ENCODE measurements at regions not wholly inside any gene's neighbourhood (a gene's known extent, or its start where the extent isn't known, plus 50 kb on each side); places are given as distances from the start of the nearest gene placed in this dataset.

DNA sequence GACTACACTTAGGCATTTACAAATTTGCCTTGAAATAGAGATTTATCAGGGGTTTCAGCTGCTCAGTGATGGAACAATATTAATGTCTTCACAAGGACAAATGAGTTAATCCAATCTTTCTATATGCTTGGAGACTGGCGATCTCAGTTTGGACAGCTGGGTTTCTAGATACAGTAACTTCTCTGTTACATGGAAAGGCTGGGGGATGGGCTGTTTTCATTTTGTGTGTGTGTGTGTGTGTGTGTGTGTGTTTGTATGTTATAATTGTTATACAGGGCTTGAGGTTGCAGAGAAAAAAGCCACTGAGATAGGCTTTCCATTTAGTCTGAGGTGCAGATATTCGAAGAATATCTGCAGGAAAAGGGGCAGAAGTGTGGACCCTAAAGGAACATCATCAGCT lies 359.3 kb upstream of the SALL1 start:
- intact Hi-C loops (cut with micrococcal nuclease; ENCODE audit: unreplicated experiment) (no loop called here), in situ Hi-C loops (cut with HindIII; ENCODE audit: extremely low pct_ligation_motif_present, low pct_unique_long_range_greater_than_20kb) (no loop called here)
- Histone ChIP-seq H2AFZ (ENCODE audit: low read length) (no peak overlapping the region), H3K79me2 (ENCODE audit: insufficient read depth, low read length) (no peaks in the 10 kb centered on the region), H4K20me1 (ENCODE audit: insufficient read depth, low read length) (no peaks in the 10 kb centered on the region), H3K9ac (ENCODE audit: insufficient read depth, low read depth, low read length) (no peak overlapping the region), H3K27ac (ENCODE audit: extremely low read length, insufficient read depth, low read length) (no peak overlapping the region), H3K4me1 (ENCODE audit: insufficient read depth, low read length) (no peaks in the 10 kb centered on the region), H3K4me2 (ENCODE audit: low read depth, low read length) (no peak overlapping the region), H3K27me3 (ENCODE audit: control insufficient read depth in 1 of 2, insufficient read depth in 2 of 2, low read length in 2 of 2) (no peaks in the 10 kb centered on the region), H3K9me3 (ENCODE audit: low read length) (no peaks in the 10 kb centered on the region), H3K4me3 (replicated peaks in 1 of 3; ENCODE audit: insufficient read depth in 1 of 3, low read depth in 2 of 3, low read length in 3 of 3) (no peak overlapping the region), H3K36me3 (replicated peaks in 1 of 2; ENCODE audit: control insufficient read depth in 1 of 2, insufficient read depth in 2 of 2, low read length in 2 of 2) (no peaks in the 10 kb centered on the region)
- WGBS (ENCODE audit: low lambda C conversion rate), result 29% methylated on average over 2 of the region's 2 CpGs
- TF ChIP-seq ZNF207 (IDR thresholded peaks at IDR 0.05; ENCODE audit: borderline replicate concordance), result no peak
- no peak for TF ChIP-seq SYNCRIP (IDR thresholded peaks at IDR 0.05; ENCODE audit: insufficient read depth, low read depth, low read length)
- TF ChIP-seq, protein P1, sequence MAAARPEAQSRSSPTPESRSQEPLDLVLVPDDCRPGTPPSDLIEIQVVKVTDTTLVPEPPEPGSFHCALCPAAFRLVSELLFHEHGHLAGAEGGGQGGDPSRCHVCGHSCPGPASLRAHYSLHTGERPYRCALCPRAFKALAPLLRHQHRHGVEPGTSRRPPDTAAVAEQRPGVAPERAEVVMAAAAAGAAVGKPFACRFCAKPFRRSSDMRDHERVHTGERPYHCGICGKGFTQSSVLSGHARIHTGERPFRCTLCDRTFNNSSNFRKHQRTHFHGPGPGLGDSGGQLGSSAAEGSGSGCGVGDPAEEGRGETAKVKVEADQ (CRISPR knock-in tag; IDR thresholded peaks at IDR 0.05; ENCODE audit: borderline replicate concordance), result no peak
- no peak for TF ChIP-seq NCOA1 (CRISPR knock-in tag; IDR thresholded peaks at IDR 0.05)
- no peak for TF ChIP-seq GABPA (IDR thresholded peaks at IDR 0.05; ENCODE audit: low read depth, low read length)
- no peak for TF ChIP-seq GABPA (CRISPR knock-in tag; IDR thresholded peaks at IDR 0.05; ENCODE audit: low read depth)
- TF ChIP-seq CENPT (CRISPR knock-in tag; IDR thresholded peaks at IDR 0.05; ENCODE audit: low read depth), result no peak
- TF ChIP-seq, protein P2, sequence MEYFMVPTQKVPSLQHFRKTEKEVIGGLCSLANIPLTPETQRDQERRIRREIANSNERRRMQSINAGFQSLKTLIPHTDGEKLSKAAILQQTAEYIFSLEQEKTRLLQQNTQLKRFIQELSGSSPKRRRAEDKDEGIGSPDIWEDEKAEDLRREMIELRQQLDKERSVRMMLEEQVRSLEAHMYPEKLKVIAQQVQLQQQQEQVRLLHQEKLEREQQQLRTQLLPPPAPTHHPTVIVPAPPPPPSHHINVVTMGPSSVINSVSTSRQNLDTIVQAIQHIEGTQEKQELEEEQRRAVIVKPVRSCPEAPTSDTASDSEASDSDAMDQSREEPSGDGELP (IDR thresholded peaks at IDR 0.05; ENCODE audit: borderline replicate concordance, low read depth), result no peak
- no peak for TF ChIP-seq PITX1 (CRISPR knock-in tag; IDR thresholded peaks at IDR 0.05)
- no peak for TF ChIP-seq ZNF747 (CRISPR knock-in tag; IDR thresholded peaks at IDR 0.05; ENCODE audit: borderline replicate concordance)
- TF ChIP-seq, protein P3, sequence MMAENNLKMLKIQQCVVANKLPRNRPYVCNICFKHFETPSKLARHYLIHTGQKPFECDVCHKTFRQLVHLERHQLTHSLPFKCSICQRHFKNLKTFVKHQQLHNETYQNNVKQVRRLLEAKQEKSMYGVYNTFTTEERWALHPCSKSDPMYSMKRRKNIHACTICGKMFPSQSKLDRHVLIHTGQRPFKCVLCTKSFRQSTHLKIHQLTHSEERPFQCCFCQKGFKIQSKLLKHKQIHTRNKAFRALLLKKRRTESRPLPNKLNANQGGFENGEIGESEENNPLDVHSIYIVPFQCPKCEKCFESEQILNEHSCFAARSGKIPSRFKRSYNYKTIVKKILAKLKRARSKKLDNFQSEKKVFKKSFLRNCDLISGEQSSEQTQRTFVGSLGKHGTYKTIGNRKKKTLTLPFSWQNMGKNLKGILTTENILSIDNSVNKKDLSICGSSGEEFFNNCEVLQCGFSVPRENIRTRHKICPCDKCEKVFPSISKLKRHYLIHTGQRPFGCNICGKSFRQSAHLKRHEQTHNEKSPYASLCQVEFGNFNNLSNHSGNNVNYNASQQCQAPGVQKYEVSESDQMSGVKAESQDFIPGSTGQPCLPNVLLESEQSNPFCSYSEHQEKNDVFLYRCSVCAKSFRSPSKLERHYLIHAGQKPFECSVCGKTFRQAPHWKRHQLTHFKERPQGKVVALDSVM (CRISPR knock-in tag; IDR thresholded peaks at IDR 0.05), result no peak
- ChIA-PET POLR2A (no interaction called here), CTCF (ENCODE audit: low intra/inter-chr PET ratio, low total read pairs) (no interaction called here)
- no peak for ATAC-seq
- FAIRE-seq, result no peak
- BruUV-seq (replicated peaks), result no TSS peak
- DNase-seq (ENCODE audit: low spot score), result no peak
